Progenitor cell of endocrine pancreas (in vitro differentiated cells): ENCODE measurements at regions not wholly inside any gene's neighbourhood (a gene's known extent, or its start where the extent isn't known, plus 50 kb on each side); places are given as distances from the start of the nearest gene placed in this dataset.

Experiments used
- DNase-seq: peaks from one replicate; pipeline ENCODE4 v3.0.0; 2021; ENCODE audit warnings: low spot score; ENCODE audit not compliant: unreplicated experiment
- H3K27ac Mint-ChIP-seq: 2 replicates; pipeline ENCODE4 v1.8.0; 2021; ENCODE audit warnings: mild to moderate bottlenecking, moderate library complexity, mixed read lengths
- H3K27me3 Mint-ChIP-seq: 2 replicates; pipeline ENCODE4 v1.8.0; 2021; ENCODE audit warnings: mixed read lengths
- H3K36me3 Mint-ChIP-seq: 2 replicates; pipeline ENCODE4 v1.8.0; 2022; ENCODE audit warnings: mixed read lengths; ENCODE audit not compliant: insufficient read depth
- H3K4me1 Mint-ChIP-seq: 2 replicates; pipeline ENCODE4 v1.8.0; 2021; ENCODE audit warnings: low read depth, mixed read lengths
- H3K4me3 Mint-ChIP-seq: 2 replicates; pipeline ENCODE4 v1.8.0; 2021; ENCODE audit warnings: low read depth, mild to moderate bottlenecking, moderate library complexity, mixed read lengths
- H3K9me3 Mint-ChIP-seq: 2 replicates; pipeline ENCODE4 v1.8.0; 2021; ENCODE audit warnings: low read depth, mixed read lengths
- TF ChIP-seq, protein P1 (sequence below): fragments of 200-600 bp; sonication (generic); IDR thresholded peaks from one replicate; pipeline ENCODE4 v1.5.0; 2021; ENCODE audit warnings: antibody characterized with exemption, mild to moderate bottlenecking; ENCODE audit not compliant: unreplicated experiment

DNA sequence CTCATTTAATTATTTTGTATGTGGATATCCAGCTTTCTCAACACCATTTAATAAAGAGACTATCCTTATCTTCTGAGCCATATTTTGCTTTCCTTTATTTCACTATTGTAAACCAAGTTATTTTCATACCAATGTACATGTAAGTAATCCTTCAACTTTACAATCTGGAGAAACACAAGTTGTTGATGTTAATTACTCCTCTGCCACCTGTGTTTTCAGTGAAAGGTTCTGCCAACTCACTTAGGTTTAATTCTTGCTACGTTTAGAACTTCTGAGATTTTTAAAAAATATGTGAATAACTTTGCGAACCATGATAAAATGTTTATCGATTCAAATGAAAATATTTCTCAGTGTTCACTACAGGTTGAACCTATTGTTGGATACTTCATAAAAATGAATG lies 244.4 kb downstream of the CDH7 start:
- no peaks in the 10 kb centered on the region for H3K4me1 Mint-ChIP-seq
- no peak overlapping the region for H3K27ac Mint-ChIP-seq
- no peak for DNase-seq
- H3K4me3 Mint-ChIP-seq: no peak overlapping the region
- TF ChIP-seq, protein P1, sequence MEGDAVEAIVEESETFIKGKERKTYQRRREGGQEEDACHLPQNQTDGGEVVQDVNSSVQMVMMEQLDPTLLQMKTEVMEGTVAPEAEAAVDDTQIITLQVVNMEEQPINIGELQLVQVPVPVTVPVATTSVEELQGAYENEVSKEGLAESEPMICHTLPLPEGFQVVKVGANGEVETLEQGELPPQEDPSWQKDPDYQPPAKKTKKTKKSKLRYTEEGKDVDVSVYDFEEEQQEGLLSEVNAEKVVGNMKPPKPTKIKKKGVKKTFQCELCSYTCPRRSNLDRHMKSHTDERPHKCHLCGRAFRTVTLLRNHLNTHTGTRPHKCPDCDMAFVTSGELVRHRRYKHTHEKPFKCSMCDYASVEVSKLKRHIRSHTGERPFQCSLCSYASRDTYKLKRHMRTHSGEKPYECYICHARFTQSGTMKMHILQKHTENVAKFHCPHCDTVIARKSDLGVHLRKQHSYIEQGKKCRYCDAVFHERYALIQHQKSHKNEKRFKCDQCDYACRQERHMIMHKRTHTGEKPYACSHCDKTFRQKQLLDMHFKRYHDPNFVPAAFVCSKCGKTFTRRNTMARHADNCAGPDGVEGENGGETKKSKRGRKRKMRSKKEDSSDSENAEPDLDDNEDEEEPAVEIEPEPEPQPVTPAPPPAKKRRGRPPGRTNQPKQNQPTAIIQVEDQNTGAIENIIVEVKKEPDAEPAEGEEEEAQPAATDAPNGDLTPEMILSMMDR: no peak
- H3K9me3 Mint-ChIP-seq: no peaks in the 10 kb centered on the region
- H3K27me3 Mint-ChIP-seq: no peaks in the 10 kb centered on the region
- no peaks in the 10 kb centered on the region for H3K36me3 Mint-ChIP-seq

- Mint-ChIP-seq H3K27ac (no peak overlapping the region), H3K4me1 (no peaks in the 10 kb centered on the region), H3K27me3 (no peaks in the 10 kb centered on the region), H3K4me3 (no peak overlapping the region), H3K9me3 (no peaks in the 10 kb centered on the region), H3K36me3 (no peaks in the 10 kb centered on the region)
- DNase-seq: no peak
- TF ChIP-seq, protein P1: no peak
These were observed 243.5 kb downstream of the CDH7 start for GRCh38 chr18:65994302-65994701.

GRCh38 chr18:65990944-65991708 lies 240.3 kb downstream of the CDH7 start:
- Mint-ChIP-seq H3K9me3 (no peaks in the 10 kb centered on the region), H3K27ac (no peak overlapping the region), H3K36me3 (no peaks in the 10 kb centered on the region), H3K4me1 (no peaks in the 10 kb centered on the region), H3K4me3 (no peak overlapping the region), H3K27me3 (no peaks in the 10 kb centered on the region)
- no peak for DNase-seq
- TF ChIP-seq, protein P1: no peak

DNA sequence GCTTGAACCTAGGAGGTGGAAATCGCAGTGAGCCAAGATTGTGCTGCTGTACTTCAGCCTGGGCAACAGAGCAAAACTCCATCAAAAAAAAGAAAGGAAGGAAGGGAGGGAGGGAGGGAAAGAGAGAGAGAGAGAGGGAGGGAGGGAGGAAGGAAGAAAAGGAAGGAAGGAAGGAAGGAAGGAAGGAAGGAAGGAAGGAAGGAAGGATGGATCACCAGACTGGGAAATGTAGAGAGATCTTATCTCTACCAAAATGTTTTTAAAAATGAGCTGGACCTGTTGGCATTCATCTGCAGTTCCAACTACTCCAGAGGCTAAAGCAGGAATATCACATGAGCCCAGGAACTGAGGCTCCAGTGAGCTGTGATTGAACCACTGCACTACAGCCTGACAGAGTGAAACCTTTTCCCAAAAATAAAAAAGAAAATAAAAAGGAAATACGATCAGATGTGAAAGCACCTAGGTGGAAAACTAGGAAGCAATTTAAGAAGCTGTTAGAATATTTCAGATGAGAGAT lies 239.4 kb downstream of the CDH7 start:
- Mint-ChIP-seq H3K4me1 (no peaks in the 10 kb centered on the region), H3K36me3 (no peaks in the 10 kb centered on the region), H3K27me3 (no peaks in the 10 kb centered on the region), H3K27ac (no peak overlapping the region), H3K9me3 (no peaks in the 10 kb centered on the region), H3K4me3 (no peak overlapping the region)
- no peak for DNase-seq
- TF ChIP-seq, protein P1: no peak

DNA sequence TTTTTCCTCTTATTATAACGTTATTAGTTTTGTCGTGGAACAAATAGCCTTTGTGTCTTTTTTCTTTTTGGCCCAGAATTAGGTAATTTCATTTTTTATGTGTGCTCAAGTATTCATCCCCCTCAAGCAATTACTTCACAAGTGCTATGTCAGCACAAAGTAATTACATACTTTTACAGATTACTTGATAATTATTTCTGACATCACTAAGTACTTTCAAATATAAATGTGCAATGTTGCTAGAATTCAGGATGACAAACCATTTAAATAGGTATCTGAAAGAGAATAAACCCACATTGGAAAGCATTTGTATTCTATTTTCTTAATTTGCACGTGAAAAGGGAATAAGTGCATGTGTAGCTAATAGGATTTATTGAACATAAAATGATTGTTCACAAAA lies 238.2 kb downstream of the CDH7 start:
- Mint-ChIP-seq H3K4me3 (no peak overlapping the region), H3K4me1 (no peaks in the 10 kb centered on the region), H3K36me3 (no peaks in the 10 kb centered on the region), H3K9me3 (no peaks in the 10 kb centered on the region), H3K27ac (no peak overlapping the region), H3K27me3 (no peaks in the 10 kb centered on the region)
- no peak for DNase-seq
- TF ChIP-seq, protein P1: no peak
